T-cell (primary cell): ENCODE measurements at regions not wholly inside any gene's neighbourhood (a gene's known extent, or its start where the extent isn't known, plus 50 kb on each side); places are given as distances from the start of the nearest gene placed in this dataset.

Source experiments
- ATAC-seq, 4 experiments: fragments of 200-7000 bp in 3 of 4; fragments of 150-1000 bp in 1 of 4; cut with Tn5 transposase; replicated peaks in 1 of 4; 1 replicate in 3 of 4; 2 replicates in 1 of 4; pipeline ENCODE4 v1.10.0; 2021; ENCODE audit warnings: moderate library complexity in 3 of 4, mild to moderate bottlenecking in 2 of 4, moderate number of reproducible peaks in 1 of 4
- CTCF ChIA-PET, 2 donors: fragments of 300-600 bp; sonication (Branson Sonifier 250); formaldehyde crosslinking; loops; one replicate each; lab custom pipeline; 2022; ENCODE audit warnings: antibody characterized with exemption in 2 of 2; lab: Charles Lee
- POLR2A ChIA-PET, 2 donors: fragments of 300-600 bp; sonication (Branson Sonifier 250); formaldehyde crosslinking; loops; one replicate each; lab custom pipeline; 2022; ENCODE audit warnings: antibody characterized with exemption in 2 of 2; lab: Charles Lee
- DNase-seq, 35 experiments: peaks; one replicate each; pipeline versions ENCODE4 v3.0.0 to v3.0.0-alpha.2; 2013 to 2023
- H3K27ac ChIP-seq: one replicate; pipeline ENCODE4 v1.5.1; 2013; ENCODE audit warnings: low read length
- H3K27me3 ChIP-seq, 2 experiments: replicated peaks in 1 of 2; 1 replicate in 1 of 2; 2 replicates in 1 of 2; pipeline versions ENCODE4 v1.6.1 to v1.7.0; 2013; ENCODE audit warnings: low read length in 1 of 2, mixed read lengths in 1 of 2; ENCODE audit not compliant: control insufficient read depth in 2 of 2, insufficient read depth in 2 of 2; ENCODE audit errors: extremely low read depth in 1 of 2
- H3K36me3 ChIP-seq, 2 donors: 1 replicate in 1 of 2; 2 replicates in 1 of 2; pipeline versions ENCODE4 v1.6.1 to v1.7.0; 2013; ENCODE audit warnings: low read length in 1 of 2; ENCODE audit not compliant: control insufficient read depth in 2 of 2, insufficient read depth in 1 of 2; ENCODE audit errors: extremely low read depth in 1 of 2
- H3K4me1 ChIP-seq, 2 experiments: 1 replicate in 1 of 2; 2 replicates in 1 of 2; pipeline versions ENCODE4 v1.6.1 to v1.7.0; 2013; ENCODE audit warnings: low read length in 2 of 2, mixed read lengths in 1 of 2; ENCODE audit not compliant: insufficient read depth in 2 of 2, control insufficient read depth in 1 of 2; ENCODE audit errors: extremely low read depth in 1 of 2
- H3K4me3 ChIP-seq, 2 donors: 1 replicate in 1 of 2; 2 replicates in 1 of 2; pipeline versions ENCODE4 v1.5.1 to v1.7.0; 2013; ENCODE audit warnings: mild to moderate bottlenecking in 2 of 2, low read length in 1 of 2, moderate library complexity in 1 of 2; ENCODE audit not compliant: control insufficient read depth in 1 of 2; ENCODE audit errors: extremely low read depth in 1 of 2
- H3K9me3 ChIP-seq: 2 replicates; pipeline ENCODE4 v1.7.0; 2013
- H3K27ac Mint-ChIP-seq, 2 donors: one replicate each; pipeline ENCODE4 v1.8.0; 2020 to 2021; ENCODE audit warnings: mild to moderate bottlenecking in 2 of 2, mixed read lengths in 2 of 2
- H3K27me3 Mint-ChIP-seq, 2 donors: one replicate each; pipeline ENCODE4 v1.8.0; 2021 to 2022; ENCODE audit warnings: mixed read lengths in 2 of 2
- H3K36me3 Mint-ChIP-seq: one replicate; pipeline ENCODE4 v1.8.0; 2021; ENCODE audit warnings: mixed read lengths
- H3K4me1 Mint-ChIP-seq, 3 donors: one replicate each; pipeline ENCODE4 v1.8.0; 2020 to 2022; ENCODE audit warnings: mixed read lengths in 3 of 3, mild to moderate bottlenecking in 1 of 3
- H3K4me3 Mint-ChIP-seq, 3 donors: one replicate each; pipeline ENCODE4 v1.8.0; 2020 to 2022; ENCODE audit warnings: mild to moderate bottlenecking in 3 of 3, mixed read lengths in 3 of 3, moderate library complexity in 3 of 3
- H3K9me3 Mint-ChIP-seq, 3 donors: one replicate each; pipeline ENCODE4 v1.8.0; 2020 to 2022; ENCODE audit warnings: mixed read lengths in 3 of 3
- WGBS: methylation state at CpG from one replicate; pipeline ENCODE4 v1.1.5; 2013; ENCODE audit warnings: missing lambda C conversion rate; ENCODE audit not compliant: insufficient coverage; 5-methylcytosine and 5-hydroxymethylcytosine counted together

DNA sequence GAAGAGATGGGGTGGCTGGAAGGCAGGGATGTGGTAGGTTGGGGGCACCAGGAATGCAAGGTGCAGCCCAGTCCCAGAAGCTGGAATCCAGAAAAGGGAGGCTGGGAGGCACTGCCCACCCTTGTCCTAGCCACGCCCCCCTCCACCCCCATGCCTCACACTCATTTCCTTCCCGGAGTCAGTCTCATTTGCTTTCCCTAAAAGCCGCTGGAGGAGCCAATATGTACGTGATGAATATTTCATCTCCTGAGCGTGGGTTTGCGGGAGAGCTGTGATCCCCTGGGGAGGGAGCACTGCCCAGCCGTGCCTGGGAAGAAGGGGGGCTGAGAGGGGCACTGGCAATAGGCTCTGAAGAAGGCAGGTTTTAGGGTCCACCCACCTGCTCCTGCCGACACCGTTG, 124.5 kb upstream of the LHX1 start:
- POLR2A ChIA-PET: interaction anchor here in 1 of 2 donors (0.6 kb wide), 1 partner anchor 531 kb away, joined by 4 read pairs; no protein-coding TSS in a partner anchor
- H3K27ac Mint-ChIP-seq: no peak overlapping the region
- WGBS: 9% methylated on average over 6 of the region's 9 CpGs

GRCh38 chr17:36813357-36813756, 123.9 kb upstream of the LHX1 start:
- Mint-ChIP-seq H3K4me3 (no peak overlapping the region), H3K9me3 (no peaks in the 10 kb centered on the region), H3K36me3 (no peaks in the 10 kb centered on the region), H3K27ac (no peak overlapping the region), H3K4me1 (no peaks in the 10 kb centered on the region), H3K27me3 (peaks cover 72 to 76% of the 10 kb centered on the region in 2 donors)
- 64% methylated on average over 4 of the region's 5 CpGs for WGBS
- no peak overlapping the region for H3K4me3 ChIP-seq
- H3K4me1 ChIP-seq: no peaks in the 10 kb centered on the region
- H3K27me3 ChIP-seq: peaks cover 11 to 79% of the 10 kb centered on the region in 2 experiments
- H3K36me3 ChIP-seq: no peaks in the 10 kb centered on the region
- H3K27ac ChIP-seq: no peak overlapping the region
- ChIA-PET POLR2A (no interaction called here), CTCF (no interaction called here)
- no peaks in the 10 kb centered on the region for H3K9me3 ChIP-seq
- ATAC-seq (no peak), DNase-seq (no peak)

More for the DNA sequence above, 124.5 kb upstream of the LHX1 start:
- no peaks in the 10 kb centered on the region for H3K9me3 ChIP-seq
- no peaks in the 10 kb centered on the region for H3K9me3 Mint-ChIP-seq
- no peaks in the 10 kb centered on the region for H3K36me3 ChIP-seq
- CTCF ChIA-PET: no interaction called here
- no peak overlapping the region for H3K27ac ChIP-seq
- H3K4me3 ChIP-seq: no peak overlapping the region
- no peaks in the 10 kb centered on the region for H3K4me1 Mint-ChIP-seq
- no peaks in the 10 kb centered on the region for H3K4me1 ChIP-seq
- H3K4me3 Mint-ChIP-seq: no peak overlapping the region
- H3K36me3 Mint-ChIP-seq: no peaks in the 10 kb centered on the region
- DNase-seq (no peak), ATAC-seq (no peak)
- peaks cover 11 to 78% of the 10 kb centered on the region in 2 experiments for H3K27me3 ChIP-seq
- peaks cover 71 to 76% of the 10 kb centered on the region in 2 donors for H3K27me3 Mint-ChIP-seq

- POLR2A ChIA-PET: no interaction called here
- Mint-ChIP-seq H3K9me3 (no peaks in the 10 kb centered on the region), H3K36me3 (no peaks in the 10 kb centered on the region), H3K27me3 (peaks cover 73 to 75% of the 10 kb centered on the region in 2 donors), H3K4me3 (no peak overlapping the region), H3K27ac (no peak overlapping the region), H3K4me1 (no peaks in the 10 kb centered on the region)
- DNase-seq (no peak), ATAC-seq (no peak)
- CTCF ChIA-PET: no interaction called here
- Histone ChIP-seq H3K4me1 (no peaks in the 10 kb centered on the region), H3K9me3 (no peaks in the 10 kb centered on the region), H3K27me3 (peaks cover 11 to 80% of the 10 kb centered on the region in 2 experiments), H3K4me3 (no peak overlapping the region), H3K36me3 (no peaks in the 10 kb centered on the region), H3K27ac (no peak overlapping the region)
- 54% methylated on average over 7 of the region's 18 CpGs for WGBS
These were observed 123.2 kb upstream of the LHX1 start for GRCh38 chr17:36813957-36814563.

- DNase-seq (no peak), ATAC-seq (no peak)
- no peaks in the 10 kb centered on the region for H3K4me1 ChIP-seq
- H3K27me3 ChIP-seq: peaks cover 8 to 76% of the 10 kb centered on the region in 2 experiments
- no peaks in the 10 kb centered on the region for H3K36me3 ChIP-seq
- no peaks in the 10 kb centered on the region for H3K9me3 Mint-ChIP-seq
- peak overlapping the region in 1 of 2 donors; percentile 55 for H3K27ac Mint-ChIP-seq
- CTCF ChIA-PET: no interaction called here
- H3K4me3 Mint-ChIP-seq: no peak overlapping the region
- WGBS: 71% methylated on average over 7 of the region's 7 CpGs
- H3K4me3 ChIP-seq: no peak overlapping the region
- no peaks in the 10 kb centered on the region for H3K36me3 Mint-ChIP-seq
- no peaks in the 10 kb centered on the region for H3K9me3 ChIP-seq
- no peak overlapping the region for H3K27ac ChIP-seq
- POLR2A ChIA-PET: no interaction called here
- H3K27me3 Mint-ChIP-seq: peaks cover 70 to 74% of the 10 kb centered on the region in 2 donors
- H3K4me1 Mint-ChIP-seq: no peaks in the 10 kb centered on the region
These were observed 122.3 kb upstream of the LHX1 start for GRCh38 chr17:36814958-36815357.

DNA sequence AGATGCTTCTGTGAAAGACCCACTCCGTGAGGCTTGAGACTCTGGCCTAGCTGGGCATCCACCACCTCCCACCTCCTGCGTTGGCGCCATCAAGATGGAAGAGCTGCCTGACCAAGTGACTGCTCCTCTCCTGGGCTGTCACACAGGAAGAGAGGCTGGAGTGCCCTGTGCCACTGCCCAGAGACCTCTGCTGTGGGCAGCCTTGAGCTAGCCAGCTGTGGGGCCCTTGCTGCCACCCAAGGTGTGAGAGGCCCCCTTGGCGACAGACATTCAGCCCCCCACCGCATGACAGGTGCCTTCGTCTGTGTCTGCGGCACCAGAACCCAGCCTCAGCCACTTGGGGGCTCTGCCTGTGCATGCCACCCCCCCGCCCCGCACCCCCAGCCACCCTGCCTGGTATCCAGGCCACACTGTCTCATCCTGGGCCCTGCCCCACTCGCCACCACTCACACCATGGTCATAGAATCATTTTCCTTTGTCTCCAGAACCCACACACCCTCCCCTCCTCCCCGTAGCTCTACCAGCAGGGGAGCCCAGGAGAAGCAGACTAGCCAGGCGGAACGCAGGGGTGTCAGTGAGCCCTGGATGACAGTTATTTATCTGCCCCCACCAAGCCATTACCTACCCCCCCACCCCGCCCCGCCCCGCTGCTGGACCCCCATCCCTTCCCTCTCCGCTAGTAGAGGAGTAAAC, 120.9 kb upstream of the LHX1 start:
- H3K27ac ChIP-seq: no peak overlapping the region
- ChIA-PET POLR2A (no interaction called here), CTCF (interaction anchor here in 1 of 2 donors (0.6 kb wide), 1 partner anchor 1033 kb away, joined by 9 read pairs; no protein-coding TSS in a partner anchor)
- 92% methylated on average over 7 of the region's 17 CpGs for WGBS
- H3K4me1 ChIP-seq: no peaks in the 10 kb centered on the region
- Mint-ChIP-seq H3K9me3 (no peaks in the 10 kb centered on the region), H3K27me3 (peaks cover 61 to 69% of the 10 kb centered on the region in 2 donors), H3K4me1 (no peaks in the 10 kb centered on the region), H3K27ac (no peak overlapping the region), H3K4me3 (no peak overlapping the region), H3K36me3 (no peaks in the 10 kb centered on the region)
- H3K27me3 ChIP-seq: peaks cover 3 to 67% of the 10 kb centered on the region in 2 experiments
- H3K4me3 ChIP-seq: no peak overlapping the region
- DNase-seq: no peak
- ATAC-seq: no peak
- no peaks in the 10 kb centered on the region for H3K9me3 ChIP-seq
- no peaks in the 10 kb centered on the region for H3K36me3 ChIP-seq

GRCh38 chr17:36816907-36817288, 120.4 kb upstream of the LHX1 start:
- Histone ChIP-seq H3K9me3 (no peaks in the 10 kb centered on the region), H3K4me3 (no peak overlapping the region), H3K36me3 (no peaks in the 10 kb centered on the region), H3K27me3 (peaks cover 3 to 67% of the 10 kb centered on the region in 2 experiments), H3K4me1 (no peaks in the 10 kb centered on the region), H3K27ac (no peak overlapping the region)
- peaks cover 61 to 69% of the 10 kb centered on the region in 2 donors for H3K27me3 Mint-ChIP-seq
- ATAC-seq (no peak), DNase-seq (no peak)
- no peak overlapping the region for H3K27ac Mint-ChIP-seq
- no peaks in the 10 kb centered on the region for H3K9me3 Mint-ChIP-seq
- H3K36me3 Mint-ChIP-seq: no peaks in the 10 kb centered on the region
- CTCF ChIA-PET: interaction anchor here in 1 of 2 donors (0.6 kb wide), 1 partner anchor 1032 kb away, joined by 9 read pairs; no protein-coding TSS in a partner anchor
- no peak overlapping the region for H3K4me3 Mint-ChIP-seq
- 90% methylated on average over 15 of the region's 15 CpGs for WGBS
- no peaks in the 10 kb centered on the region for H3K4me1 Mint-ChIP-seq
- POLR2A ChIA-PET: no interaction called here
